GM21619 (cell line): ENCODE measurements at regions not wholly inside any gene's neighbourhood (a gene's known extent, or its start where the extent isn't known, plus 50 kb on each side); places are given as distances from the start of the nearest gene placed in this dataset.

Experiments
- ATAC-seq: cut with Tn5 transposase; IDR thresholded peaks from one replicate; pipeline ENCODE4 v1.9.1; 2021; ENCODE audit not compliant: unreplicated experiment

DNA sequence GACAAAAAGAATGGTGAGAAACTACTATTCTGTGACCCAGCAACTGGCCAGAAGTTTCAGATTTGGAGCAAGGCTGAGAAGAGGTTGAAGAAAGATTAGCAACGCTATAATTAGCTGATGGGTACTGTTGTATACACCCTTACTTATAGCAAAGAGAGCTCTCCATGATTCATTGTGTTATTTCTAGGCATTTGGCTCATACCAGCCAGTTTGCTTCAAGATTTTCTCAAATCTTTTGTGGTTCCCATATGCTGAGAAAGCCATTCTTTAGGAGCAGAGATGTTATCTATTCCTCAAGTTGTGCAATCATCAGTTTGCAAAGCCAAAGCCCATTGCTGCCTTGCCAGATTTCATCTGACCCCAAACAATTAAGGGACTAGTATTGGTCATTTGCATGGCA is 179.4 kb downstream of the ETS1 start:
- no peak for ATAC-seq

DNA sequence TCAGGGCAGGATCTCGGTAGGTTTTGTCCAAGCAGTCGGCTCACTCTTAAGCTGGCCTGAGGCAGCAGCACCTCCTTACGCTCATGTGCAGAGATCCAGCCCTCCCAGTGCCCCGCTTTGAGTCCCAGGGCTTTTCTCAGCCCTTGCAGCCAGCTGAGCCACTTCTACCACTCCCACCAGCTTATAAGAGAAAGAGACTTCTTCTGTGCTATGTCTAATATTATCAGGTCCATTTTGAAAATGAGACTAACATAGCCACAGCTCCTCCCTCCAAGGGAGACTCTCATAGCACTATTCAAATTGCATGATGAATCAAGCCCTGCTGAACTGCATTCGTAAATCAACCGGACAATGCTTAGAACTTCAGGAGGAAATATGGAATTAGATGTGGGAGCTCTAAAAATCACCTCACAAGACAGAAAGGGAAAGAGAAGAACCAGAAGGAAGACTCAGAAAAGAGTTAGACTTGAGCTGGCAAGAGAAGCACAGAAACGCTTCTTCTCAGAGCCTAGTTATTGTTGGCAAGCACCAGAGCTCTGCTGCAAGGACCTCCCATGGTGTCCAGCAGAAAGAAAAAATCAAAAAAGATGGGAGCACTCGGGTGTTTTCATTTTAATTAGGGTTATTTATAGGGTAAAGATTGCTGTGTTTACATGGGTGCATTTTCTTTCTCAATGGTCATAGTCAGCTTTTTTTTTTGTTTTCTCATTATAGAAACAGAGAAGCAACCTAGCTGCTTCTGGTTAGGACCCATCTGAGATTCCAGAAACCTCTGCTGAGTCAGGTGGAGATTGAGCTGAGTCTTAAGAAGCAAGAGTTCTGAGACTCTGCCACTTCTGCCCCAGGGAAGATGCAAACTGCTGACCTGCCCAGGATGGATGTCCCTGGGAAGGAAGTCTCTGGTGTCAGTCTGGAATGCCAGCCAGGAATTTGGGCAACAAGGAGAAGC is 181.4 kb downstream of the ETS1 start:
- ATAC-seq, result no peak

DNA sequence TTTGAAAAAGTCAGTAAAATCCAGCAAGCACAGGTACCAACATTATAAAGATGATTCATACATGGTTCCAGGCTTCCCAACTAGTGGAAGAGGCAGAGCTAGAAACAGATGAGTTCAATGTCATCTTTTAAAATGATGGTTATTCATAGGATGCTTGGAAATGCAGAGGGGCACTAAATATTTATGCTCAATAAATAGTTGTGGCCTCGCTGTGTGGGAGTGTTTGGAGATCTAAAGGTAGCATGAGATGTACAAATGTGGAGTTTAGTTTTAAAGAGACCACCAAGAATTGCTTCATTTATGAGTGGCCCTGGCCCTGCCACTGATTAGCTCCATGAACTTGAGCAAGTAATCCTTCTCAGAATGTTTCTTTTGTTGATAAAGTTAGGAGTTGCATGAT is 182.2 kb downstream of the ETS1 start:
- no peak for ATAC-seq

DNA sequence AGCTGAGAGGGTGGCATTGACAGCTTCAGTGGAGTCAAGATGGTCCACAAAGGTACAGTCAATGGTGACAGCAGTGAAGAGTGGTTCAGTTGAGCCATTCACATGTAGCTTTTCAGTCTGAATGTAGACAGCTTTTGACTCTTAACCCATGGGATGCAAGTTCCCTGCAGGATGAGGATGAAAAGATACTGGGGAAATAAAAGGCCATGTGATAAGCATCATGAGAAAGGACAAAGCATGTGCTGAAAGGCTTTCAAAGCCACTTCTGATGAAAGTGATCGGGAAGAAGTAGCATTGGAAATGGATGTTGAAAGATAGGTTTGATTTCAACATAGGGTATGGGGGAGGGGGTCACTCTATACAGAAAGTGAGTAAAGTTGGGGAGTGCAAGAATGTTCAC is 182.9 kb downstream of the ETS1 start:
- no peak for ATAC-seq

DNA sequence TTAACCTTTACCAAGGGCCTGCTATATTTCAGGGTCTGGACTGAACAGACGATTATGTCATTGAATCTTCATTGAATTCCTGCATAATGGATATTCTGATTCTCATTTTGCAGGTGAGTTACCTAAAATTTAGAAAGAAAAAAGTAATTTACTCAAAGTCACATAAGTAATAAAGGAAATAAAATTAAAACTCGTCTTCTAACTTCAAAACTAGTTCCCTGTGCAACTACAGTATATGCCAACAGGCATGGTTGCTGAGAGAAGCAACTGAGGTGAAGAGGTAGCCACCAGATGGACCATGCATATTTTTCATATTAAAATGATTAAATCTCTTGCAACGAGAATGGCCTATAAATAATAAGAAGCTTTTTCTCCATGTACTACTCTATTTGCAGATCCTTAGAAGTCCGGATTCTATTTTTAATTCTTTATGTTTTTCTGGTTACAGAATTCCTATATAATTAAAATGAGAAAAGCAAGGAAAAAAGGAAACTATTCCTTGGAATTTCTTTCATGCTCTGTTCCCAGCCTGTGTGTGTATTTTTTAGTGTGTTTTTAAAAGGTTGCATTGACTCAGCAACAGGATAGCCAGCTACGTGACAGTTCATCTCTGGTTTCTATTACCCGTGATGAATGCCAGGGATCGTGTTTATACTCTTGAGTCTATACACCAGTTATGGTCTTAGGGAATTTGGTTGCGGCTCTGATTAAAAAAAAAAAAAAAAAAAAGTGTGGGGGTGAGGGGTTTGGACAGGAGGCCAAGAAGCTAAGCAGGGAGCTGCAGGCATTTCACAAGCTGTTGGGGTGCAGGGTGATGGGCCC is 186.8 kb downstream of the ETS1 start:
- no peak for ATAC-seq

DNA sequence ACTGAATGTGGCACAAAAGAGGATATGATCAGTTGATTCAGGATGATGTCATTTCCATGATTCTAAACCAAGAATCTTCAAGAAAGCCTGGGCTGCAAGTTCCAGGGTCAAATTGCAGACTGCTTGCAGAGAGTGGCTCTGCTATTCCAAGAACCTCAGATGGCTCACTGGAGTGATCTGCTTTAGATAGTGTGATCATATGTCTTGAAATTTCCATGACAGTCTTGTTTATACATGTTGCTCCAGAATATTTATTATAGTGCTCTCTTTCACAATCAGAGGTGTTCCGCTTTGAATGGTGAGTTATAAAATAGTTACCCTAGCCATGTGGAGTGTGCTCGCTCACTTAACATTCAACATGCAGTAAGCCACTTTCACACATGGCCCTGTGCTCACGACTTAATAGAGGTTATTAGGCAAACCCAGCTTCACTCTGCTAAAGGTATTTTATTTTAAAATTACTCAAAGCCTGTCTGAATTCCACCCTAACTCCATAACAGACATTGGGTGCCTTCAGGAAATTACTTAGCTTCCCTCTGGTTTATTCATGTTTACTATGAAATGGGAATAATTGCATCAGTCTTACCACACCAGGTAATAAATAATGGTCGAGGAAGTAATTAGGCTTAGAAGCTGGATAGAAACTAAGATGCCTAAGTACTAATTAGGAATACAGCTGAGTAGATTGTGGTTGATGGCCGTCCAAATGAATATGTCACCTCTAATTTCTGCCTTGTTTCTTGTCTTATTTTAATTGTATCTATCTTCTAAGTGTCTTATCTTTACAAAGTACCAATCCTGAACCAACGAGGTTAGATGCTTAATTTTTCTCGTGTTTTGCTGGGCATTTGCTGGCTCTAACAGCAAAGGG is 187.9 kb downstream of the ETS1 start:
- peak; percentile 65 for ATAC-seq

DNA sequence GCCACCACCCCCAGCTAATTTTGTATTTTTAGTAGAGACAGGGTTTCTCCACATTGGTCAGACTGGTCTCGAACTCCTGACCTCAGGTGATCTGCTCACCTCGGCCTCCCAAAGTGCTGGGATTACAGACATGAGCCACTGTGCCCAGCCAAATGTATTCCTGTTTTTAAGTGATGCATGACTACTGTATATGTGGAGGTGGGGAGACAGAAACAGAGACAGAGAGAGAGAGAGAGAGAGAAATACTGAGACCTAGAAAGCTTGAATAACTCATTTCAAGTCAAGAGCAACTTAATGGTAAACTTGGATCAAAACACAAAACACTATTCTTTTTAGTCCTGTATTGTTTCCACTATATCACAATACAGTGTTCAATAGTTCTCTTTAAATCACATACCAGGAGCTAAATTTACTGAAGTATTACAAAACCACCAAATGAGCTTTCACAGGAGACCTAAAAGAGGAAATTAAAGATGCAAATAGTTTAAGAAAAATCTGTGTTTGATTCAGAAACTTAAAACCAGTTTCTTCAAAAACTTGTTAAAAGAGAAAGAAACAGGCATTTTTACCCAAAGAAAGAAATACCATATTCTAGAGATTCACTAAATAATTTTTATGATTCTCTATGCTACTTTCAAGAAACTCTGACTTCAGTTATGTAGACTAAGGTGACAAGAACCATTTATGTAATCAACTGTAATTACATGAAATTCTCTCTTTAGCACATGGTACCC is 188.7 kb downstream of the ETS1 start:
- ATAC-seq, result peak; percentile 42

DNA sequence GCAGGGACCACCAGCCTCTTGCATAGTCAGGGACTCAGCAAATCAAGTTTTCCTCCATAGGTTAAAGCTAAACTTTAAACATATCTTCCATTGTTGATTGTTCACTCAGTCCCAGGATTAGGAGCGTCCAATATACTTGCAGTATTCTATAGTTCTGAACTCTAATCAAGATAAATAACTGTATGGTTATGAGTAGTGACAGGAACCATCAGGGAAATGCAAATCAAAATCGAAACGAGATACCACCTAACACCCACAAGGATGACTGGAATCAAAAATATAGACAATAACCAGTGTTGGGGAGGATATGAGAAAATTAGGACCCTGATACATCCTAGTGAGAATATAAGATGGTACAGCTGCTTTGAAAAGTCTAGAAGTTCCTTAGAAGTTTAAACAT is 190.0 kb downstream of the ETS1 start:
- no peak for ATAC-seq

DNA sequence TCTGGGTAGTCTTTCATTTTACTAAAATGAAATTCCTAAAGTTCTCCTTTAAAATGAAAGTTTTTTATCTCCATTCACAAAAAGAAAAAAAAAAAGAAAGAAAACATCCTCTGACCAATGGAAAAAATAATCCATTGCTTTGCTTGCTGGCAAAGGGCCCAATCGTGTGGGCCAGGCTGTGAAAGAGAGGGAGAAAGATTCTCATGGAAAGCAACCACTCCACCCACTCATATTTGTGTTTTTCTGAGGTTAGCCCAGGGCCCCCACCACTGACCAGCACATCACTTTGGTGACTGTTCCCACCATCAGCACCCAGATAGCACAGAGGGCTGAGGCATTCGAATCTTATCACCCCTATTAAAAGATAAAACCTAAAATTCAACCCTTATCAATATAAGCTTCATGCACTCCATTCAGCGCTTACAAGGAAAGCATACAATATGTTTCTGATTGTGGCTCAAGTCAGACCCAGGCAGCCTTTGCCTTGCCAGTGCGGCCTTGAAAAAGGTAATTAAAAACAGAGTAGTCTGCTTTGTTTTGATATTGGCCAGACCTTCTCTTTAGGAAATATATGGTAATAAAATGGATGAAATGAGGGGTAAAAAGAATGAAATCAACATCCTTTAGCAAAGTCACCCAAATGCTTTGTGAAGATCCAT is 192.8 kb downstream of the ETS1 start:
- ATAC-seq, result no peak

DNA sequence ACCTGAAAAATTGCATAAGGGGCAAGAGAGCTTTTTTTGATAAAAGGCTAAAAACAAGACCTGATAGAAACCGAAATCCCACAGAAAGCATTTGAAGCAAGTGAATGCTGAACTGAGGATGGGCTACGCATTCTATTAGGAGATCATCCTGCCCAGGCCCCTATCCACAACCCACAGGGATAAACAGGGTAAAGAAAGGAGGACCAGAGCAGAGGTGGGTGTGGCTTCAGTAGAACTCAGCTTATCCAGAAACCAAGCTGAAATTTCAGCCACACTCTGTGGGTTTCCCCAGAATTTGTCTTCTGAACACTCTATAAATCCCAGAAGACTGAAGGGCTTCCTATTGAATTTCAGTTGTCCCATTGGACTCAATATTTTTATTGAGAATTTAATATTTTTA is 195.1 kb downstream of the ETS1 start:
- no peak for ATAC-seq

DNA sequence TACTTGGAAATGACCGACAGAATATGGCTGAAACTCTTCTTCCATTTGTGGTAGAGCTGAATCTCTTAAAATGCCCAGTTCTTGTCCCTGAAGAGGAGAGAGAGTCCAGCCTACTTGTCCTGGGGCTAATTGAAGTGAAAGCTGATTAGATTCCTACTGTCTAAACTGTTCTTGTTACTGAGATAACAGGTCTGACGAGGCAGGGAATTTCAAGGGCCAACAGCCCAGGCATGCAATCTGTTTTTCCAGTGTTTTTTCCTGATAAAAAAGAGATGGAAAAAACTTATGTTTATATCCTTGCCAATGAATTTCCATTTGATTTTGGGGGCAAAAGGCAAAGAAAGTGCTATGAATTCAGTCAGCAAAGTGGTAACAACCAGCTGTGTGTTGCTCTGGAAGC is 195.5 kb downstream of the ETS1 start:
- no peak for ATAC-seq

DNA sequence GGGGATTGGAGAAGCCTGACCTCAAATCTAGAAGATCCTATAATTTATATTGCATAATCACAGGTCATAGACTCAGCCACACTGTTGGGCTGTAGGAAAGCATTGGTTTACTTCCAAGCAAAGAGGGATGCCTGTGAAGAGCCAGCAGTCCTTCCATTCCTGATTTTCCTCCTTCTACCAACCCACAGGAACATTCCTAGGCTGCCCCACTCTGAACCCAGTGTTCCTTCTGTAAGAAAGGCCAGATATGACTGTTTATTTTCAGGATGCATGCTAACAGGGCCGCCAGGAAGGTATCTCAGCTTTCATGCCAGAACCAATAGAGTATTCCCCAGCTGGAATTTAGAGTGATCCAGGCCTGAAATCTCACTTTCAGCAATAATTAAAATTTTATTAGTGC is 197.1 kb downstream of the ETS1 start:
- no peak for ATAC-seq

DNA sequence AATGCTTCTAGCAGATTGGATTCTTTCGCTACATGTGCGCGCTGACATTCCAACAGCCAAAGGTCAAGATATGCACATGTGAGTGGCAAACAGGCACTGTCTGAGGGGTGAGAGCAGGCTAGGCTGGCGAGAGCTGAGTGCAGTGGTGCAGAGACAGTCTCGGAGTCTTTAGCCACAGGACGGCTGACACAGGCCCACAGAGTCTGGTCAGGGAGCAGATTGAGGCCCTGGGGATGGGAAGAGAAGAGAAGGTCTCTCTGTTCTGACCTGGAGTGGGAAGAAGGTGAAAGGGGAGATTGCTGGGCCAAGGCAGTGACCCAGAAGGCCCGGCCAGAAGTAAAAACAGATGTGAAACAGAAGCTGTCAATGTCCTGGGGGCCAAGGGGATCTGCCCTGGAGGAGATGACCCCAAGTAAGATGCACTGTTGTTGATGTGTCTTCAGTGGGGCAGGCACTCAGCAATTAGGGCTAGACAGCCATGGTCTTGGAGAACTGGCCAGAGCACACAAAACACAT is 197.8 kb downstream of the ETS1 start:
- no peak for ATAC-seq

DNA sequence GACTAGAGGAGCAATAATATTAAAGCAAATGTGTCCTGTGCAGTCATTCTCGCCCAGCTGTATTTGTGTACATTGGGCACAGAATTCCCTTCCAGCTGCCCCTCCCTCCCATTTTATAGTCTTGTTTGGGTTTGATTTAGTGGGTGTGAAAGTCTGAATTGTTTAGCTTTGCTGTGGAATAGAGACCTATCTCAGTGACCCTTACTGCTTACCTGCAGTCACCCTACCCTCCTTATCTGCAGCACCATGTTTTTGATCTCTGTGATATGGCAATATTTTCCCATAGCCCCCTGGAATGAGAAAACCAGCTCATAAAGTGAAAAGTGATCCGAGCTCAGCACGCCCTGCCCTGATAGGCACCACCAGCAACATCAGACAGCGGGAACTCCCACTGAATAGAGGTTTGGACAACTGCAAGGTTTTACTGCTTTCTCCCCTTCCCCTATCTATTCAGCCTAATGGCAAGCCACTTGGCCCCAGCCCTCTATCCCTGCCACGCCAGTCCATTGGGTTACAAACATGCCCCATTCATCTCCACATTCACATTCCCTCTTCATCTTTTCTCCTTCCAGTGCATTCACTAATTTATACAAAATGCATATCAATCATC is 199.0 kb downstream of the ETS1 start:
- ATAC-seq, result no peak

DNA sequence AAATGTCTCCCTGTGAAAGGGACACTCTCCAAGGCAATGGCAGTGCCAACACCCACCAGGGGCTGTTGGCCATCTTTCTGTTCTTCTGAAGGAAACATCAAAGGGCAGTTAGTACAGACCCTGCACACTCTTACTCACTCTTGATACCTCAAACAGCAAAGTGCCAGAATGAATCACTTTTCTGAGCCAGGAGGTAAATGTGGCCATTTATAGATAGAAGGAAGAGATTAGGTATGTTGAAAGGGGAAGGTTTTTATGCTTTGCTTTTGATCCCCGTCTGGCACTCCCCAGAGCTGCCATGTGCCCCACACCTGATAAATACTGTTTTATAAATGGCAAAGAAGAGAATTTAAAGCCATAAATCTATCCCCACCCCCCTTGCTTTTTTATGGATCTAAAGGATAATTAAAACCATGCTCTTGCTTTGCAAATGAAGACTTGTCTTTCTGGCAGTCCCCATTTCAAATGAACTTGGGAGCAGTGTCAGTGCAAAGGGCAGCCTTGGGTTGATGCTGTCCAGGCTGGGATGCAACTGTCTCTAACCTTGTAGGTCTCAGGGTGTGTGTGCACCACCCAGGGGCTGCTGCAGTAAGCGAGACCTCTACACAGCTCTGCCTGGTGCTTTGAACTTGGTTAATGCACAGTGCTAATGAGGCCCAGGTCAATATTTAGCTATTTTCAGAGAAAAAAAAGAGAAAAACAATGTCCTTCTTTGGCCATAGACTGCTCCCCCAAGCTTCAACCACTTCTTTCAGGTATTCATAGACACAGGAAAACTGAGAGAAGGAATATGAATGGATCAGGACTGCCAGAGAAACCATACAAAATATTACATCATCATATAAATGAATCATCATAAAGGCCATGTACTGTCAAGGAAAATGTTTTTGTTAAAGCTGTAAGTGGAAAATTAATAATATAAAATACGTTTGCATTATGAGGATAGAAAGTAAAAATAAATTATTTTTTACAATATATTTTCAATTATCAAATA is 207.5 kb downstream of the ETS1 start:
- no peak for ATAC-seq

DNA sequence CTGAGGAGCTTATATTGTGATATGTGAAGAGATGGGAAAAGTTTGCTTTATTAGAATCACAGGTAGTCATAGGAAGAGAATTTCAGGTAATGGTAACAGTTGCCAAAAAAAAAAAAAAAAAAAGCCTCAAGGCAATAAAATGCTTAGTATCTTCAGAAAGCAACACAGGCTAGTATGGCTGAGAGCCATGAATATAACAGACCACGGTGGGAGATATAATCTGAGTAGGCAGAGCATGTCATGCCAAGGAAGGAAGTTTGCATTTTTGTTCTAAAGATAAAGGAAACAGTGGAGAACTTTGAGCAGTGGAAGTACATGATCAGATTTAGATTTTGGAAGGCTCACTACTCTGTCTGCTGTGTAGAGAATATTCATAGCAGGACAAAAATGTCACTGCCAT is 211.4 kb downstream of the ETS1 start:
- ATAC-seq, result no peak

DNA sequence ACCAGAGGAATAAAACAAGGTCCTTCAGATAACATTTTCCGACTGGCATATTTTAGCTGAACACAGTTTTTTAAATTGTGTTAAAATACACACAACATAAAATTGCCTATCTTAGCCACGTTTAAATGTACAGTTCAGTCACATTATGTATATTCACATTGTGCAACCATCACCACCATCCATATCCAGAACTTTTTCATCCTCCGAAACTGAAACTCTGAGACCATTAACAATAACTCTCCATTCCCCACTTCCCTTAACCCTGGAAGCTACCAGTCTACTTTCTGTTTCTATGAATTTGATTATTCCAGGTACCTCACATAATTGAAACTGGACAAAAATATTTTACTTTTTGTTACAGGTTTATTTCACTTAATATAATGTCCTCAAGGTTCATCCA is 213.3 kb downstream of the ETS1 start:
- ATAC-seq, result no peak

DNA sequence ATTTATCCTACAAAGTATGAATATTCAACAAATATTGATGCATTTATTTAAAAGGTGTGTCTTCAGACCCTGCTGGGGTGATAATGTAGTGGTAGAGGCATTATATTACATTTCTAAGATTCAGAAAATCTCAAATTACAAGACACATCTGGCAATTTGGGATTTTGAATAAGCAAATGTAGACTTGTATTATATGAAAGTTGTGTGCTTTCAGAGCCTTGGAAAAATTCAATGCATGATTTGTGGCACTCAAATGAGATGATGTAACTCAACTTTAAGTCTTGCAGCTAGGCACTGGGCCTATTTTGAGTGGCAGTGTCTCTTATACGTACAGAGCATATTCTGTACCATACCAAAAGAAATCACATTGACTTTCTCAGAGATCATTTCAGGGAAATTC is 214.4 kb downstream of the ETS1 start:
- ATAC-seq, result no peak
